ENCODE measurements at regions not wholly inside any gene's neighbourhood (a gene's known extent, or its start where the extent isn't known, plus 50 kb on each side); places are given as distances from the start of the nearest gene placed in this dataset.

DNA sequence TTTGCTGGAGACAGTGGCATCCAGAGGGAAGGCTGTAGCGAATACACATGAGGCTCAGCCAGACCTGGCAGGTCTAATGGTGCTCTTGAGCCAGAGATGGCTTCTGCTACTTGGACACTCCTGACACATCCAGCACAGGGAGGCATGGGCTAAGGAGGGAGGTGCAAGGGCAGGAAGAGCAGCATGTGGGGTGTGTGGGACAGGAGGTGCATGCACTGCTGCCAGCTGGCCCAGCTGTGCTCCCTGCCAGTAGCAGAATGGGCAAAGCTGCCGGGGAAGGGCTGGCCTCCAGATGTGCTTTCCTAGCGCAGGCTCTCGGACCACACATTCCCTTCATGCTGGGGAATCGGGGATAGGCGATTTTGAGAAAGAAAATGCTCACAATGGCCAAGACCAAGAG, 309.2 kb downstream of the CDC5L start:
- Histone ChIP-seq H3K27me3 (ENCODE audit: control insufficient read depth in 3 of 3, insufficient read depth in 3 of 3, low read length in 3 of 3) (no peaks in the 10 kb centered on the region), H3K36me3 (ENCODE audit: control insufficient read depth in 3 of 3, insufficient read depth in 2 of 3, low read depth in 1 of 3, low read length in 3 of 3) (no peaks in the 10 kb centered on the region), H3K27ac (ENCODE audit: low read depth in 1 of 3, low read length in 2 of 3) (no peak overlapping the region), H3K9me3 (ENCODE audit: control insufficient read depth in 2 of 2, insufficient read depth in 1 of 2, low read depth in 1 of 2, low read length in 1 of 2) (no peaks in the 10 kb centered on the region), H3K4me1 (ENCODE audit: control insufficient read depth in 3 of 3, insufficient read depth in 2 of 3, low read depth in 1 of 3, low read length in 2 of 3) (no peaks in the 10 kb centered on the region), H3K4me3 (ENCODE audit: low read depth in 1 of 3, low read length in 3 of 3) (no peak overlapping the region)
- DNase-seq, result no peak
- no peak for FAIRE-seq
- WGBS, 3 donors, result 86 to 95% (median 94%) methylated on average over 6 of the region's 6 CpGs

GRCh38 chr6:44697327-44697726, 309.8 kb downstream of the CDC5L start:
- no peak for DNase-seq
- no peaks in the 10 kb centered on the region for H3K4me1 ChIP-seq (ENCODE audit: control insufficient read depth in 3 of 3, insufficient read depth in 2 of 3, low read depth in 1 of 3, low read length in 2 of 3)
- FAIRE-seq, result no peak
- H3K9me3 ChIP-seq (ENCODE audit: control insufficient read depth in 2 of 2, insufficient read depth in 1 of 2, low read depth in 1 of 2, low read length in 1 of 2), result no peaks in the 10 kb centered on the region
- H3K4me3 ChIP-seq (ENCODE audit: low read depth in 1 of 3, low read length in 3 of 3), result no peak overlapping the region
- no peak overlapping the region for H3K27ac ChIP-seq (ENCODE audit: low read depth in 1 of 3, low read length in 2 of 3)
- no peaks in the 10 kb centered on the region for H3K27me3 ChIP-seq (ENCODE audit: control insufficient read depth in 3 of 3, insufficient read depth in 3 of 3, low read length in 3 of 3)
- no peaks in the 10 kb centered on the region for H3K36me3 ChIP-seq (ENCODE audit: control insufficient read depth in 3 of 3, insufficient read depth in 2 of 3, low read depth in 1 of 3, low read length in 3 of 3)
- WGBS, 3 donors, result 80 to 89% (median 86%) methylated on average over 11 of the region's 11 CpGs

- 28 to 60% (median 60%) methylated on average over 1 of the region's 1 CpG for WGBS, 3 donors
These were observed 311.1 kb downstream of the CDC5L start for GRCh38 chr6:44698602-44699001.

GRCh38 chr6:44699082-44699481, 311.6 kb downstream of the CDC5L start:
- no peaks in the 10 kb centered on the region for H3K27me3 ChIP-seq (ENCODE audit: control insufficient read depth in 3 of 3, insufficient read depth in 3 of 3, low read length in 3 of 3)
- no peak for DNase-seq
- WGBS, 3 donors, result 68 to 79% (median 78%) methylated on average over 1 of the region's 1 CpG

More at GRCh38 chr6:44698602-44699001, 311.1 kb downstream of the CDC5L start:
- no peak for FAIRE-seq
- no peak for DNase-seq
- Histone ChIP-seq H3K9me3 (ENCODE audit: control insufficient read depth in 2 of 2, insufficient read depth in 1 of 2, low read depth in 1 of 2, low read length in 1 of 2) (no peaks in the 10 kb centered on the region), H3K36me3 (ENCODE audit: control insufficient read depth in 3 of 3, insufficient read depth in 2 of 3, low read depth in 1 of 3, low read length in 3 of 3) (no peaks in the 10 kb centered on the region), H3K27me3 (ENCODE audit: control insufficient read depth in 3 of 3, insufficient read depth in 3 of 3, low read length in 3 of 3) (no peaks in the 10 kb centered on the region), H3K4me1 (ENCODE audit: control insufficient read depth in 3 of 3, insufficient read depth in 2 of 3, low read depth in 1 of 3, low read length in 2 of 3) (no peaks in the 10 kb centered on the region), H3K27ac (ENCODE audit: low read depth in 1 of 3, low read length in 2 of 3) (no peak overlapping the region), H3K4me3 (ENCODE audit: low read depth in 1 of 3, low read length in 3 of 3) (no peak overlapping the region)

DNA sequence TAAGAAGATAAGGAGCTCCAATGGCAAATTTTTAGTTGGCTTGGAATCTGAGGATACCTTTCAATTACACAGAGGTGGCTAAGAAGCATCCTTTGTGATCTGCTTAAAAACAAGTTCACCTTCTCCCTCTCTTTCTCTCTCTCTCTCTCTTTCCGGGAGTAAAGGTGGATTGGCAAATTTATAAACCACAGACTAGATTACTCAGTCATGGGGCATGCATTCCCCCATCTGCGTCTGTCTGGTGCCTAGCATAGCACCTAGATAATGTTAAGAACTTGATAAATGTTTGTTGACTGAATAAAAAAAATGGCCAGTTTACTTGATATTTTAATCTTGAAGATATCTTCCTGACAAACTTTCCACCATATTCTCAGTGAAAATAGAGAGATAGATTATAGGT, 312.3 kb downstream of the CDC5L start:
- no peaks in the 10 kb centered on the region for H3K4me1 ChIP-seq (ENCODE audit: control insufficient read depth in 3 of 3, insufficient read depth in 2 of 3, low read depth in 1 of 3, low read length in 2 of 3)
- 66 to 73% (median 70%) methylated on average over 2 of the region's 2 CpGs for WGBS, 3 donors

More at GRCh38 chr6:44699082-44699481, 311.6 kb downstream of the CDC5L start:
- Histone ChIP-seq H3K9me3 (ENCODE audit: control insufficient read depth in 2 of 2, insufficient read depth in 1 of 2, low read depth in 1 of 2, low read length in 1 of 2) (no peaks in the 10 kb centered on the region), H3K36me3 (ENCODE audit: control insufficient read depth in 3 of 3, insufficient read depth in 2 of 3, low read depth in 1 of 3, low read length in 3 of 3) (no peaks in the 10 kb centered on the region), H3K27ac (ENCODE audit: low read depth in 1 of 3, low read length in 2 of 3) (no peak overlapping the region), H3K4me3 (ENCODE audit: low read depth in 1 of 3, low read length in 3 of 3) (no peak overlapping the region), H3K4me1 (ENCODE audit: control insufficient read depth in 3 of 3, insufficient read depth in 2 of 3, low read depth in 1 of 3, low read length in 2 of 3) (no peaks in the 10 kb centered on the region)
- no peak for FAIRE-seq

GRCh38 chr6:44700422-44700821, 312.9 kb downstream of the CDC5L start:
- WGBS, 3 donors, result 91 to 99% (median 93%) methylated on average over 5 of the region's 5 CpGs
- no peak for FAIRE-seq
- Histone ChIP-seq H3K4me1 (ENCODE audit: control insufficient read depth in 3 of 3, insufficient read depth in 2 of 3, low read depth in 1 of 3, low read length in 2 of 3) (no peaks in the 10 kb centered on the region), H3K27me3 (ENCODE audit: control insufficient read depth in 3 of 3, insufficient read depth in 3 of 3, low read length in 3 of 3) (no peaks in the 10 kb centered on the region), H3K9me3 (ENCODE audit: control insufficient read depth in 2 of 2, insufficient read depth in 1 of 2, low read depth in 1 of 2, low read length in 1 of 2) (no peaks in the 10 kb centered on the region), H3K27ac (ENCODE audit: low read depth in 1 of 3, low read length in 2 of 3) (no peak overlapping the region), H3K4me3 (ENCODE audit: low read depth in 1 of 3, low read length in 3 of 3) (no peak overlapping the region), H3K36me3 (ENCODE audit: control insufficient read depth in 3 of 3, insufficient read depth in 2 of 3, low read depth in 1 of 3, low read length in 3 of 3) (no peaks in the 10 kb centered on the region)
- no peak for DNase-seq

More for the DNA sequence above, 312.3 kb downstream of the CDC5L start:
- no peak for DNase-seq
- no peaks in the 10 kb centered on the region for H3K27me3 ChIP-seq (ENCODE audit: control insufficient read depth in 3 of 3, insufficient read depth in 3 of 3, low read length in 3 of 3)
- H3K27ac ChIP-seq (ENCODE audit: low read depth in 1 of 3, low read length in 2 of 3), result no peak overlapping the region
- no peak for FAIRE-seq
- H3K36me3 ChIP-seq (ENCODE audit: control insufficient read depth in 3 of 3, insufficient read depth in 2 of 3, low read depth in 1 of 3, low read length in 3 of 3), result no peaks in the 10 kb centered on the region
- no peak overlapping the region for H3K4me3 ChIP-seq (ENCODE audit: low read depth in 1 of 3, low read length in 3 of 3)
- H3K9me3 ChIP-seq (ENCODE audit: control insufficient read depth in 2 of 2, insufficient read depth in 1 of 2, low read depth in 1 of 2, low read length in 1 of 2), result no peaks in the 10 kb centered on the region

DNA sequence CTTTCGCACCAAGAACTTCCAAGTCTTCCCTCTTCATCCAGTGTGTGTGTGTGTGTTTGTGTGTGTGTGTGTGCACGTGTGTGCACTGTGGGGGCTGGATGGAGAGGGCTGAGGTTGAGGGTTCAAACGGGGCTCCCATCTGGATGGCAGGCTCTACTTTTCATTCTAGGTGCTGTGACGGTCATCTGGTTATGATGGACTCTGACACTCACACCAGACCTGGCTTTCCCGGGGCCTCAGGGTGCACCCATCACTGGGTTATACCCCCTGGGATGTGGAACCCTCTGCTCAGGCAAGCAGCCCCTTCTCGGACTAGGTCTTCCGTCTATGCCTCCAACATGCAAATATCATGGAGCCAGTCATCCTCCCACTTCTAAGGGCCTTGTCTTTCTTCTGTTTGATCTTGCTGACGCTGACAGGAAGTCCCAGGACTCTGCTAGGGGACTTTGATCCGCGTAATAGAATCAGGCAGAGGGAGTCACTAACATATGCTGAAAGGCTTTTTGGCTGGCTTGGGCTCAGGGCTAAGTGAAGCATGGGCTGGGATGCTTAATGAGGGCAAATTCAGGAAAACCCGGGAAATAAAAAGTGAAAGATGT, 313.6 kb downstream of the CDC5L start:
- DNase-seq, result peak; percentile 2 to 55
- 62 to 70% (median 70%) methylated on average over 11 of the region's 11 CpGs for WGBS, 3 donors
- Histone ChIP-seq H3K27me3 (ENCODE audit: control insufficient read depth in 3 of 3, insufficient read depth in 3 of 3, low read length in 3 of 3) (no peaks in the 10 kb centered on the region), H3K27ac (ENCODE audit: low read depth in 1 of 3, low read length in 2 of 3) (no peak overlapping the region), H3K4me3 (ENCODE audit: low read depth in 1 of 3, low read length in 3 of 3) (no peak overlapping the region), H3K36me3 (ENCODE audit: control insufficient read depth in 3 of 3, insufficient read depth in 2 of 3, low read depth in 1 of 3, low read length in 3 of 3) (no peaks in the 10 kb centered on the region), H3K9me3 (ENCODE audit: control insufficient read depth in 2 of 2, insufficient read depth in 1 of 2, low read depth in 1 of 2, low read length in 1 of 2) (no peaks in the 10 kb centered on the region), H3K4me1 (ENCODE audit: control insufficient read depth in 3 of 3, insufficient read depth in 2 of 3, low read depth in 1 of 3, low read length in 2 of 3) (no peaks in the 10 kb centered on the region)
- FAIRE-seq, result no peak

GRCh38 chr6:44701637-44702101, 314.2 kb downstream of the CDC5L start:
- no peak for DNase-seq
- WGBS, 3 donors, result 87 to 94% (median 92%) methylated on average over 12 of the region's 12 CpGs
- no peaks in the 10 kb centered on the region for H3K4me1 ChIP-seq (ENCODE audit: control insufficient read depth in 3 of 3, insufficient read depth in 2 of 3, low read depth in 1 of 3, low read length in 2 of 3)

GRCh38 chr6:44702292-44702691, 314.8 kb downstream of the CDC5L start:
- Histone ChIP-seq H3K36me3 (ENCODE audit: control insufficient read depth in 3 of 3, insufficient read depth in 2 of 3, low read depth in 1 of 3, low read length in 3 of 3) (no peaks in the 10 kb centered on the region), H3K4me3 (ENCODE audit: low read depth in 1 of 3, low read length in 3 of 3) (no peak overlapping the region), H3K27me3 (ENCODE audit: control insufficient read depth in 3 of 3, insufficient read depth in 3 of 3, low read length in 3 of 3) (no peaks in the 10 kb centered on the region), H3K9me3 (ENCODE audit: control insufficient read depth in 2 of 2, insufficient read depth in 1 of 2, low read depth in 1 of 2, low read length in 1 of 2) (no peaks in the 10 kb centered on the region), H3K27ac (ENCODE audit: low read depth in 1 of 3, low read length in 2 of 3) (no peak overlapping the region), H3K4me1 (ENCODE audit: control insufficient read depth in 3 of 3, insufficient read depth in 2 of 3, low read depth in 1 of 3, low read length in 2 of 3) (no peaks in the 10 kb centered on the region)
- no peak for FAIRE-seq
- DNase-seq, result no peak

More at GRCh38 chr6:44701637-44702101, 314.2 kb downstream of the CDC5L start:
- Histone ChIP-seq H3K27me3 (ENCODE audit: control insufficient read depth in 3 of 3, insufficient read depth in 3 of 3, low read length in 3 of 3) (no peaks in the 10 kb centered on the region), H3K27ac (ENCODE audit: low read depth in 1 of 3, low read length in 2 of 3) (no peak overlapping the region), H3K36me3 (ENCODE audit: control insufficient read depth in 3 of 3, insufficient read depth in 2 of 3, low read depth in 1 of 3, low read length in 3 of 3) (no peaks in the 10 kb centered on the region), H3K9me3 (ENCODE audit: control insufficient read depth in 2 of 2, insufficient read depth in 1 of 2, low read depth in 1 of 2, low read length in 1 of 2) (no peaks in the 10 kb centered on the region), H3K4me3 (ENCODE audit: low read depth in 1 of 3, low read length in 3 of 3) (no peak overlapping the region)
- no peak for FAIRE-seq
